ENCODE measurements at regions not wholly inside any gene's neighbourhood (a gene's known extent, or its start where the extent isn't known, plus 50 kb on each side); places are given as distances from the start of the nearest gene placed in this dataset.
"Not testable (repeated sequence)": the region's sequence is repeated elsewhere in the genome, so short reads cannot be mapped to it uniquely, and the experiment has no call there.

DNA sequence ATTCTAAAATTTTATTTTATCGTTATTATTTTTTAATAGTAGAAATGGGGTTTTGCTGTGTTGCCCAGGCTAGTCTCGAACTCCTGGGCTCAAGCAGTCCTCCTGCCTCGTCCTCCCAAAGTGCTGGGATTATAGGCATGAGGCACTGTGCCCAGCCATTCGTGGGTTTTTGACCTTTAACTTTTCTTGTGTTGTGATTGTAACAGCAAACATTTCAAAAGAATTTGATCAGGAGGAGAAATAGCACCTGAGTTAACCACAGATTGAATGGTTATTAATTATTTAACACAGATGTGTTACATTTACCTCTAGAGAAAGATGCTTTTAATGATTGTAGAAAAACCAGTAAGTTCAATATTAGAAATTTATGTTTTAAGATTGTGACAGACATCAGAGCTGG, 132.0 kb downstream of the HAUS1 start:
- H3K4me3 ChIP-seq (ENCODE audit: low read depth, low read length): no peak overlapping the region
- TF ChIP-seq, protein P1, sequence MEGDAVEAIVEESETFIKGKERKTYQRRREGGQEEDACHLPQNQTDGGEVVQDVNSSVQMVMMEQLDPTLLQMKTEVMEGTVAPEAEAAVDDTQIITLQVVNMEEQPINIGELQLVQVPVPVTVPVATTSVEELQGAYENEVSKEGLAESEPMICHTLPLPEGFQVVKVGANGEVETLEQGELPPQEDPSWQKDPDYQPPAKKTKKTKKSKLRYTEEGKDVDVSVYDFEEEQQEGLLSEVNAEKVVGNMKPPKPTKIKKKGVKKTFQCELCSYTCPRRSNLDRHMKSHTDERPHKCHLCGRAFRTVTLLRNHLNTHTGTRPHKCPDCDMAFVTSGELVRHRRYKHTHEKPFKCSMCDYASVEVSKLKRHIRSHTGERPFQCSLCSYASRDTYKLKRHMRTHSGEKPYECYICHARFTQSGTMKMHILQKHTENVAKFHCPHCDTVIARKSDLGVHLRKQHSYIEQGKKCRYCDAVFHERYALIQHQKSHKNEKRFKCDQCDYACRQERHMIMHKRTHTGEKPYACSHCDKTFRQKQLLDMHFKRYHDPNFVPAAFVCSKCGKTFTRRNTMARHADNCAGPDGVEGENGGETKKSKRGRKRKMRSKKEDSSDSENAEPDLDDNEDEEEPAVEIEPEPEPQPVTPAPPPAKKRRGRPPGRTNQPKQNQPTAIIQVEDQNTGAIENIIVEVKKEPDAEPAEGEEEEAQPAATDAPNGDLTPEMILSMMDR (IDR thresholded peaks at IDR 0.05; ENCODE audit: low read depth, low read length): no peak

DNA sequence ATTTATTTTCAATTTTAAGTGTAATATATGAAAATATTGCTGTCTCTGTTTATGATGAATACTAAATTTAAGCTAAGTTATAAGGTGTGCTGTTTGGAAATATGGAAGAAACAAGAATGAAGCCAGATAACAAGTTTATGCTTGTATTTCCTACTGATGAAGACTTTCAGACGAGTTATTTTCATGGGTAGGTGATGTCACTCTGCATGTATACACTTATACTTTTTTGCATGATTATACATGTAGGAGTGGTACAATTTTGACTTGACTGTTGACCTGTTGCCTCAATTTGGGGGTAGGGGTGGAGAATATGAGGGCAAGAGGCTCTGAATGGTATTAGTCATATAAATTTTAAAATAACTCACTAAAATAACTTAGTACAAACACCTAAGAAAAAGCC, 133.7 kb downstream of the HAUS1 start:
- H3K4me3 ChIP-seq (ENCODE audit: low read depth, low read length): no peak overlapping the region
- TF ChIP-seq, protein P1 (IDR thresholded peaks at IDR 0.05; ENCODE audit: low read depth, low read length): no peak

DNA sequence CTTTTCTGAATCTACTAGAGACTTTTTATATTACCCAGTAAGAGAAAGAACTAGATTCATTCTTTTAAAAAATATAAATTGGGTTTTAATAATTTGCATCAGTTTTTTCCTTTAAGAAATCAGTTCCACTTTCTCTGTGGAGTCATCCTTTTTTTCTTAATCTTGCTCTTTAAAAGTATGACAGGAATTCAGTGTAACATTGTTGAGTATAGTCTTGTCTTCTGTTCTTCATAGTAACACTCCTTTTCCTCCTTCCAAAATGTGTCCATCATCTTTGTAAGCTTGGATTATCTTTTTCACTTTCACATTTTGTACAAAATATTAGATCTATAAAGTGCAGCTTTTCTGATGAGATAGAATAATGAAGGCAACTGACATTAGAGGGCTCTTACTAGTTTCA, 135.4 kb downstream of the HAUS1 start:
- TF ChIP-seq, protein P1 (IDR thresholded peaks at IDR 0.05; ENCODE audit: low read depth, low read length): no peak
- H3K4me3 ChIP-seq (ENCODE audit: low read depth, low read length): no peak overlapping the region

GRCh38 chr18:46239998-46240397, 135.8 kb downstream of the HAUS1 start:
- no peak overlapping the region for H3K4me3 ChIP-seq (ENCODE audit: low read depth, low read length)
- TF ChIP-seq, protein P1 (IDR thresholded peaks at IDR 0.05; ENCODE audit: low read depth, low read length): no peak

- H3K4me3 ChIP-seq (ENCODE audit: low read depth, low read length): not testable (repeated sequence)
These were observed 137.2 kb downstream of the HAUS1 start for GRCh38 chr18:46241393-46241792.

DNA sequence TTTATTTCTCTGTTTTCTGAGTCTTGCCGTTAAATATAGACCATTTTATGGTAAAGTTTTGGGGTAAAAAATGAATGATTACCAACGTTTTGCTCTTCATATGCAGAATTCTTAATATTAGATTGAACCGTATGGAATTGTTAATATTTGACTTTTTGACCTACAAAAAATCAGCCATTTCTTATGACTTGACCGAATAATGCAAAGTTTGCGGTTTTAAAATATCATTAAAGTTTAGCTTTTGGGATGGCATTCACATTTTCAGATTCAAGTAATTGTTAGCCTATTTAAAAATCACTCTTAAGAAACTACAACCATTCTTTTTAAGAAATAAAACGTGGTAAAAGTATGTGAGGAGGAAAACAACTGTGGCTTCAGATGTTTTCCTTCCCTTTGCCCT, 138.0 kb downstream of the HAUS1 start:
- no peak overlapping the region for H3K4me3 ChIP-seq (ENCODE audit: low read depth, low read length)
- TF ChIP-seq, protein P1 (IDR thresholded peaks at IDR 0.05; ENCODE audit: low read depth, low read length): no peak

DNA sequence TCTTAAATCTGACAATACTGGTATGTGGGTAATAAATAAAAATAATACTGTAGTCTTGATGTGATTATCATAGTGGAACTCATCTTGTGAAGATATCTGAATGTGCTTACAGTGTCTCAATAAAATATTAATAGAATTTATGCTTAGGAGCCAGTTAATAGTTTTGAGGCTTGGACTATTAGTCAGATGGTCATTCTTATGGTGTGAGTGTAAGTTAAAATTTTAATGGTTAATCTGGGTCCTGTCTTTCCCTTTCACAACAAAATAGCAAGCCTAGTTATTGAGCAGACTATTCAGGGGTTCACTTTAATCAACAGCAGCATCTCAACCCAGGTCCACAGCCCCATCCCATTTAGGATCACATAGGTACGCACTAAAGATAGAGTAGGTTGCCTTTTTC, 138.9 kb downstream of the HAUS1 start:
- H3K4me3 ChIP-seq (ENCODE audit: low read depth, low read length): no peak overlapping the region
- TF ChIP-seq, protein P1 (IDR thresholded peaks at IDR 0.05; ENCODE audit: low read depth, low read length): no peak

DNA sequence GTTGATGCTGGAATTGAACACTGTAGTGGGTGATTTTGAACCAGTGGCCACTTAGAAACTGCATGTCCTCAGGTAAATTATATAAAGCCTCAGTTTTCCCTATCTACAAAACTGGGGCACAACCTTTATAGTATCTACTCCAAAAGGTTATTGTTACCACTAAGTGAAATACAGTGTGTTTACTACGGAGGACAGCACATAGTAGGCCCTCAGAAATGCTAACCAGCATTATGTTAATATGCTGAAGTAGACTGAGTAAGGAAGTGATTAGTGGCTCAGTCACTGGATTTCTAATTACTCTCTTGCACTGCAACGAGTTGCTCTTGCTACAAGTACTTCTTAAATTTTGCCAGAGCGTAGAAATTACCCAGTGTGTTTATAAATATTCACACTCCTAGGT, 139.5 kb downstream of the HAUS1 start:
- H3K4me3 ChIP-seq (ENCODE audit: low read depth, low read length): no peak overlapping the region
- TF ChIP-seq, protein P1 (IDR thresholded peaks at IDR 0.05; ENCODE audit: low read depth, low read length): no peak

Measured in WI38 (cell line).